Neural crest cell (in vitro differentiated cells): ENCODE measurements at regions not wholly inside any gene's neighbourhood (a gene's known extent, or its start where the extent isn't known, plus 50 kb on each side); places are given as distances from the start of the nearest gene placed in this dataset.

Experiments used
- DNase-seq: peaks from one replicate; pipeline ENCODE4 v3.0.0; 2021; ENCODE audit warnings: low read depth, mixed read lengths, low spot score
- H3K27ac Mint-ChIP-seq: one replicate; pipeline ENCODE4 v1.8.0; 2021; ENCODE audit warnings: mild to moderate bottlenecking, mixed read lengths; ENCODE audit not compliant: unreplicated experiment
- H3K27me3 Mint-ChIP-seq: 2 replicates; pipeline ENCODE4 v1.8.0; 2021; ENCODE audit warnings: low read depth, mild to moderate bottlenecking, mixed read lengths
- H3K36me3 Mint-ChIP-seq: 2 replicates; pipeline ENCODE4 v1.8.0; 2021; ENCODE audit warnings: low read depth, mild to moderate bottlenecking, mixed read lengths
- H3K4me1 Mint-ChIP-seq: 2 replicates; pipeline ENCODE4 v1.8.0; 2021; ENCODE audit warnings: mixed read lengths
- H3K4me3 Mint-ChIP-seq: one replicate; pipeline ENCODE4 v1.8.0; 2021; ENCODE audit warnings: mild to moderate bottlenecking, mixed read lengths
- H3K9me3 Mint-ChIP-seq: 2 replicates; pipeline ENCODE4 v1.8.0; 2021; ENCODE audit warnings: mixed read lengths
- TF ChIP-seq, protein P1 (sequence below): fragments of 200-600 bp; sonication (generic); conservative IDR thresholded peaks from 2 replicates; pipeline ENCODE4 v1.5.0; 2021; ENCODE audit warnings: antibody characterized with exemption, mild to moderate bottlenecking

DNA sequence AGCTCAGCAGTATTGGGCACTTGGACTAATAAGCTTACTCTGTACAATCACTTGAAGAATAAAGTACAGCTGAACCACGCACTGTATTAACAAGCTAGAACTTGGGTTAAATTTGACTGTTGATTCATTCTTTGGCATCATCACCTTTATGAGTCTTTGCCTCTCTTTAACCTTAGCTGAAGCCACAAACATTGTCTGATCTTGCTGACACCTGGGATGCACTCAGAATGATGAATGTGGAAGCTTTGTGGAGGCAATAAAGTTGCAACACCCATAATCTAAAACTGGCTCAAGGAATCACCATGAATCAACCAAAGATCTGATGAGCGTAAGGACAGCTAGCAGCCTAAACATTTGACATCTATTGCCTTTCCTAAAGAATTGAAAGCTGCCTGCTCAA lies 590.6 kb upstream of the SOX9 start:
- Mint-ChIP-seq H3K36me3 (no peaks in the 10 kb centered on the region), H3K4me3 (no peak overlapping the region), H3K4me1 (peaks cover 3% of the 10 kb centered on the region), H3K27ac (no peak overlapping the region), H3K27me3 (no peaks in the 10 kb centered on the region), H3K9me3 (no peaks in the 10 kb centered on the region)
- TF ChIP-seq, protein P1, sequence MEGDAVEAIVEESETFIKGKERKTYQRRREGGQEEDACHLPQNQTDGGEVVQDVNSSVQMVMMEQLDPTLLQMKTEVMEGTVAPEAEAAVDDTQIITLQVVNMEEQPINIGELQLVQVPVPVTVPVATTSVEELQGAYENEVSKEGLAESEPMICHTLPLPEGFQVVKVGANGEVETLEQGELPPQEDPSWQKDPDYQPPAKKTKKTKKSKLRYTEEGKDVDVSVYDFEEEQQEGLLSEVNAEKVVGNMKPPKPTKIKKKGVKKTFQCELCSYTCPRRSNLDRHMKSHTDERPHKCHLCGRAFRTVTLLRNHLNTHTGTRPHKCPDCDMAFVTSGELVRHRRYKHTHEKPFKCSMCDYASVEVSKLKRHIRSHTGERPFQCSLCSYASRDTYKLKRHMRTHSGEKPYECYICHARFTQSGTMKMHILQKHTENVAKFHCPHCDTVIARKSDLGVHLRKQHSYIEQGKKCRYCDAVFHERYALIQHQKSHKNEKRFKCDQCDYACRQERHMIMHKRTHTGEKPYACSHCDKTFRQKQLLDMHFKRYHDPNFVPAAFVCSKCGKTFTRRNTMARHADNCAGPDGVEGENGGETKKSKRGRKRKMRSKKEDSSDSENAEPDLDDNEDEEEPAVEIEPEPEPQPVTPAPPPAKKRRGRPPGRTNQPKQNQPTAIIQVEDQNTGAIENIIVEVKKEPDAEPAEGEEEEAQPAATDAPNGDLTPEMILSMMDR = no peak
- DNase-seq = no peak

GRCh38 chr17:71535321-71535720 lies 585.5 kb upstream of the SOX9 start:
- Mint-ChIP-seq H3K4me1 (no peaks in the 10 kb centered on the region), H3K9me3 (no peaks in the 10 kb centered on the region), H3K27ac (no peak overlapping the region), H3K4me3 (no peak overlapping the region), H3K36me3 (no peaks in the 10 kb centered on the region), H3K27me3 (no peaks in the 10 kb centered on the region)
- TF ChIP-seq, protein P1 = no peak
- DNase-seq = no peak

- Mint-ChIP-seq H3K4me3 (no peak overlapping the region), H3K27me3 (no peaks in the 10 kb centered on the region), H3K36me3 (no peaks in the 10 kb centered on the region), H3K9me3 (peaks cover 4% of the 10 kb centered on the region), H3K4me1 (peaks cover 5% of the 10 kb centered on the region), H3K27ac (no peak overlapping the region)
- no peak for DNase-seq
- TF ChIP-seq, protein P1 = no peak
Measured at GRCh38 chr17:71546419-71546818, 574.4 kb upstream of the SOX9 start.

GRCh38 chr17:71547904-71548303 lies 572.9 kb upstream of the SOX9 start:
- peaks cover 4% of the 10 kb centered on the region for H3K9me3 Mint-ChIP-seq
- no peak for DNase-seq
- peaks cover 5% of the 10 kb centered on the region for H3K4me1 Mint-ChIP-seq
- TF ChIP-seq, protein P1 = no peak
- H3K27ac Mint-ChIP-seq = no peak overlapping the region
- no peaks in the 10 kb centered on the region for H3K27me3 Mint-ChIP-seq
- no peaks in the 10 kb centered on the region for H3K36me3 Mint-ChIP-seq
- no peak overlapping the region for H3K4me3 Mint-ChIP-seq

GRCh38 chr17:71548540-71549190 lies 572.2 kb upstream of the SOX9 start:
- Mint-ChIP-seq H3K9me3 (peaks cover 4% of the 10 kb centered on the region), H3K27ac (no peak overlapping the region), H3K4me3 (no peak overlapping the region), H3K4me1 (peaks cover 5% of the 10 kb centered on the region), H3K27me3 (no peaks in the 10 kb centered on the region), H3K36me3 (no peaks in the 10 kb centered on the region)
- TF ChIP-seq, protein P1 = no peak
- no peak for DNase-seq
